ENCODE measurements at regions not wholly inside any gene's neighbourhood (a gene's known extent, or its start where the extent isn't known, plus 50 kb on each side); places are given as distances from the start of the nearest gene placed in this dataset.
"Not testable (repeated sequence)": the region's sequence is repeated elsewhere in the genome, so short reads cannot be mapped to it uniquely, and the experiment has no call there.

- no peak for DNase-seq
Observed at GRCh38 chr4:151522866-151523519, 114.0 kb downstream of the FHIP1A start.

GRCh38 chr4:151524610-151525009 lies 115.6 kb downstream of the FHIP1A start:
- DNase-seq, result no peak

GRCh38 chr4:151526489-151526888 lies 117.5 kb downstream of the FHIP1A start:
- DNase-seq, result not testable (repeated sequence)

DNA sequence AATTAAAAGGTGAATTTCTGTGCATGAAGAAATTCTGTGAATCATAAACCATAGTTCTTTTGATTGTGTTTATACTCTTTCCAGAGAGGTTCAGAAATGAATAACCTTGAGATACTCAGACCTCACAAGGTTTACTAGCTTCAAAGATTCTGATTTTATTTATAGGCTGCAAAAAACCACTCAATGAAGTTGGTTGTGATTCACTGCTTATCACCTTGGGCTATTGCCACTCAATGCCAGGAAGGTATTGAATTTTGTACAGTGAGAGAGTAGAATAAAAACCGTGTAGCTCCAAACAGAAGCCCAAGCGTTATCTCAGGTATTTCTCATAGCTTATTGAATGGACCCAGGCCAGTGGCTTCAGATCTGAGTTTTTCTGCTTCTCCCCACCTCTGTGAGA lies 118.7 kb downstream of the FHIP1A start:
- no peak for DNase-seq

DNA sequence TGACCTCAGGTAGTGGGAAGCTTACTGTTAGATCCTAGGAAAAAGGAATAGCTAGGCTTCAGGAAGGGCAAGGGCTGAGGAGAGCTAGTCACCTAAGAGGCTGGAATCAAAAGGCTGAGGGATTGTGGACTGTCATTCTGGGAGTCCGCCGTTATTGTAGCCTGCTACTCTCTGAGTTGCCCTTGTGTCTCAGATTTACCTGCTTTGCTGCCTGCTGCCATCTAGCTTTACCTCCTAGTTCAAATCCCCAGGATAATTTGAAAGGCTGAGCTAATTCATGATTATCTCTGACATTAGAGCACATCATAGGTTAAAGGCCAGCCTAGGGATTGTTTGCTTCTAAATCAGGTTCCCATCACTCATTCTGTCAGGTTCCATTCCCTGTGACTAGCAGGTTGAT lies 120.2 kb downstream of the FHIP1A start:
- no peak for DNase-seq

- no peak for DNase-seq
Observed at GRCh38 chr4:151530230-151530629, 121.3 kb downstream of the FHIP1A start.

GRCh38 chr4:151530783-151531182 lies 121.8 kb downstream of the FHIP1A start:
- DNase-seq, result no peak

DNA sequence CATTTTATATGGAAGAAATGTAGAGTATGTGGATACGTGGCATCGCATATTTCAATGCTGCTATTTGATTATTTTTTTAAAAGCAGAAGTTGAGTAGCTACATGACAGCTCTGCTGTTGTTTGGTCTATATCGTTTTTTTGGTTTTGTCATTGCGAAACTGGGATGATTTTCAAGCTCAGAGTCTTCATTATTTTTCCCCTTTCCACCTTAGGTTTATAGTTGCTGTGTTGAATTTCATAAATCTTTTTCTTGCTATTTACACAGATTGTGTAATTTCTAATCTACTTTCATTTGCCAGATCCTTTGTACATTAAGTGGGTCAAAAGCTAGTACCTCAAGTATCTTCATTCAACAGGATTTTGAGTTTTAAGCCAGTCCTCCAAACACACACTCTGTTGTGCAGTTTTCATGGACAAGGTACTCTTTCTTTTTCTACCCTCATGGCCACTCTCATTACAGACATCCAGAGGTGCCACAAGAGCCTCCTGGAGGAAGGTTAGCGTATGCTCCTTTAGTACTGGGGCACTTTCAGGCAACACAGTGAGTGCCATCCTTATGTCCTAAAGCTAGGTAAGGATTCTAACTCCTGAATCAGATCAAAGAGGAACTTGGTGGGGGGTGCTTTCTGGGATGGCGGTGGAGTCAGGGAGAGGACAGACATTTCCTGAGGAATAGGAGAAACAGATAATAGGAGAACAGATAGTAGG lies 123.2 kb downstream of the FHIP1A start:
- DNase-seq, result no peak

DNA sequence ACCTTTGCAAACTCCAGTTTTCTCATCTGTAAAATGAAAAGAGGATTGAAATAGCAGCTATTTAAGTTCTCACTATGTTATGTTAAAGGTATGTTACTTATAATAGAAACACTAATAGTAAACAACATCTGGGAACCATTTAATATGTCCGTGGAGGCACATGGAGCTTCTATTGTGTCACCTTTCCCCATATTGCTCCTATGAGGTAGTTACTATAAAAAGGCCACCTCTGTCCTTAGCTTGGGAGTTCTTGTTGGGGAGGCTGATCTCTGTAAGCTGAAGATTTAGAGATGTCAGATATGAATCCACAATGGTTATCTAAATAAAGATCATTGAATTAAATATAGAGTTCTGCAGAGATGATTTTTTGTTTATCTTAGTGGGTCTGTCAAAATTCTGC lies 125.2 kb downstream of the FHIP1A start:
- DNase-seq, result no peak

- no peak for DNase-seq
Observed at GRCh38 chr4:151535366-151535765, 126.4 kb downstream of the FHIP1A start.

- no peak for DNase-seq
Observed at GRCh38 chr4:151537687-151538086, 128.7 kb downstream of the FHIP1A start.

- no peak for DNase-seq
Observed at GRCh38 chr4:151538963-151539362, 130.0 kb downstream of the FHIP1A start.

DNA sequence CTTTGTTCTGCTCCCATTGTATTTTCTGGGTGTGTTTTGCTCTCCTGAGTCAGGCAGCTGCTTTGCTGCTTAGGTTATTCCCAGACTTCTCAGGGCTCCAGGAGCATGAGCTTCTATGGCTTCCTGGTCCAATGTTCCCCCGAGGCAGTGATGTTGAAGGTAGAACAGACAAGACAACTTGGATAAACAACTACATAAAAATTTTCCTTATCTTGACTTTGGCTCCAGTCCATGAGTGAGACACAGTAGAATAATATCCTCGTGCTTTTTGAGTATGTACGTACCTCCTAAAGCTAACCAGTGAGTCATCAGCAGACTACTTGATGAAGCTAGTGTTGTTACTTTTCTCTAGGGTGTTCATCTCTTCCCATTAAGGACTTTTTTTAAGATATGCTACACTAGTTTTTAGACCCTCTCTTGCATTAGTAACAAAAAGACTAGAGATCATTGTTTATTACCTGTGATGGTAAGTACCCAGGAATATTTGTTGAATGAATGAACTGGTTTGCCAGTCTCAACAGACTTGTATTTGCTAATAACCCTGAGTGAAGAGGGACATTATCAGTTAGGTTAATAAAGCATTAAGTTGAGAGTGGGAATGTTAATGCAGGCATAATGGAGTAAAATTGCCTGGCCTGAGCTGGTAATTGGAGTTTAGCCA lies 131.9 kb downstream of the FHIP1A start:
- no peak for DNase-seq

GRCh38 chr4:151541389-151542071 lies 132.6 kb downstream of the FHIP1A start:
- no peak for DNase-seq

GRCh38 chr4:151548708-151549107 lies 139.7 kb downstream of the FHIP1A start:
- DNase-seq, result no peak

GRCh38 chr4:151549378-151549777 lies 140.4 kb downstream of the FHIP1A start:
- DNase-seq, result not testable (repeated sequence)

- no peak for DNase-seq
Observed at GRCh38 chr4:151553874-151554273, 144.9 kb downstream of the FHIP1A start.

DNA sequence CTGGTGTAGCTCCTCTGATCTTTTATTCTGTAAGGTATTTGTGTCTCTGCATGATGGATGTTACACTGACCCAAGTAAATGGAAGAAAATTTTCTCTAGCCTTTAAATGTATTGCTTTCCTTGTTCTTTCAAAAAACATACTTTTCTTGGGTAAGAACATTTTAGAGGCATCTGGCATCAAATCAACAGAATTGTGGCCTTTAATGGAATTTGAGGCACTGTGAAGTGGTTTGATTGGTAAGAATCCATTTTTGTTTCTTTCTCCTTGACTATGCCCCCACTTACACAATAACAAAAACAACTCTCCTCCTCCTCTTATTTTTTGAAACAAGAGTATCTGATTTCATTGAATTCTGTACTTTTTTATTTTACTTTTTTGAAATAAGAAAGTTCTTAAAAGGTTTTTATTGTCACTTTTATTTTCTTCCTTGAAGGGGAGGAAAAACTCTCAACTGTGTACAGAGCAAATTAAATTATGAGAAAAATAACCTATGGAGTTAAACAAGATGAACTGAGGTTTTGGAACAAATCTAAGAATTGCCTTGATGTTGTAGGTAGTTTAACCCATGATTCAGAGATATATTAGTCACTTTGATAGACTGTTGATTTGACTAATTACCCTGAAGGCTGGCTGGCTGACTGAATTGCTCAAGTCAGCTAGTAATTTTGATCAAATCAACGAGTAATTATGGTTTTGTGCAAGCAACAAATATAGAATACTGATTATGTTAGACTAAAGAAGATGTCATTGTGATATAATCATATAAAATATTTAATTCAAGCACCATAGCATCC lies 146.4 kb downstream of the FHIP1A start:
- DNase-seq, result no peak

- DNase-seq, result no peak
Observed at GRCh38 chr4:151558496-151559113, 149.6 kb downstream of the FHIP1A start.

DNA sequence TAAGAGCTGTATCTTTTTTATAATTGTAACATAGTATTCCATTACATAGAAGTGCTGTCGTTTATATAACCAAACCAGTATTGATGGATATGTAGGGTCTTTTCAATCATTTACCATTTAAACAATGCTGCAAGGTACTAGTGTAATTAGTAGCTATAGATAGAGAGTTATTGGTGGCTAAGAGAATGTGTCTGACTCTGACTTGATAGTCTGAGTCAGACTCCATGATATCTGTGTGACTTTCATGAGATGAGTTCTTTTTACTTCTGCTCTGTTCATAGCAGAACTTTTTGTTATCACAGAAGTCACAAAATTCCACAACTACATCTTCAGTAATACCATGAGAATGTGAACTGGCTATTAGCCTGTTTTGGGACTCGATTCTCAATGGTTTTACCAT lies 150.6 kb downstream of the FHIP1A start:
- DNase-seq, result no peak

GRCh38 chr4:151561551-151562256 lies 152.7 kb downstream of the FHIP1A start:
- DNase-seq, result no peak

DNA sequence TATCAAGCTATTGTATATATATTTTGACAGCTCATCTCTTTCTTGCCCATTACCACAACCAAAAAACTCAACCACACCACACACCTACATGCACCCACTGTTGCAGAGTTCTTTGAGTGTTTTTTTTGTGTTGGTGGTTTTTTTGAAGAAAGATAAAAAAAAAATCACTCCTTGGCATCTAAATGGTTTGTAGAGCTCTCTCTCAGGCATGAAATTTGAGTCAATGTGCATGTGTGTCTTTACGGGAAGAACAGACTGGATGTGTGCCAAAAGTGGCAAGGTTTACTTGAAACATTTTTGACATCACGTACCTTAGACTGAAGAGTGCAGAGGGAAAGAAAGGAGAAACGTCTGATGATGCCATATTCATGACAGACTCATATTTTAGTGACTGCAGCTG lies 154.2 kb downstream of the FHIP1A start:
- DNase-seq, result no peak
